Spleen (tissue), 7 donors: ENCODE measurements at regions not wholly inside any gene's neighbourhood (a gene's known extent, or its start where the extent isn't known, plus 50 kb on each side); places are given as distances from the start of the nearest gene placed in this dataset.

ENCODE experiments used
- POLR2A ChIP-seq, 3 donors: fragments of 450-650 bp; IDR thresholded peaks; one replicate each; pipeline ENCODE4 v1.5.1; 2017; ENCODE audit warnings: antibody characterized with exemption in 3 of 3, mild to moderate bottlenecking in 1 of 3
- POLR2AphosphoS5 ChIP-seq, 3 donors: sonication (generic); formaldehyde crosslinking; IDR thresholded peaks; one replicate each; pipeline ENCODE4 v1.5.1; 2017; ENCODE audit warnings: antibody characterized with exemption in 3 of 3
- TF ChIP-seq, protein P1 (sequence below), 11 experiments: fragments of 200-600 bp in 7 of 11; fragments of 450-650 bp in 4 of 11; sonication (generic) in 4 of 11; IDR thresholded peaks in 8 of 11; conservative IDR thresholded peaks in 3 of 11; 1 replicate in 7 of 11; 2 replicates in 4 of 11; pipeline versions ENCODE4 v1.4.0 to v1.8.0; 2016 to 2021; ENCODE audit warnings: antibody characterized with exemption in 11 of 11, inconsistent platforms in 4 of 11, mild to moderate bottlenecking in 1 of 11
- donor health status: DM: no; HTN: no; CAD: no; lungs with moderate emphysema.
- donor health status: DM: no; HTN: no; CAD: no.
- donor health status: DM: no; HTN: no; CAD: no.

DNA sequence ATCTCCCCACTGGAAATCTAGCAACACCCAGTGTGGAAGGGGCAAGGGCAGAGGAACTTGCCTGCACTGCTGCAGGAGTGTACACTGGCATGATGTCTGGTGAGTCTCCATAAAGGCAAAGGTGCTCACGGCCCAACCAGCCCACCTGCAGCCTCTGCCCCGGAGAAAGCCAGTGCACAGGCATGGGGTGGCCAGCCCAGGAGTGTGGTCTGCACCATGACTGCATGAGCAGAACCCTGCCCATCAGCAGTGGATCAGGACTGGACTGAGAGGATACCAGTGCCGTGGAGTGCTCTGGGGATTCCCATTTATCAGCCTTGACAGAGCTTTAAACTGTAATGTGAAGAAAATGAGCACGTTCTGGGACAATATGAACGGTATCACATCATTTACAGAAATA lies 342.6 kb upstream of the HS6ST1 start:
- TF ChIP-seq, protein P1, sequence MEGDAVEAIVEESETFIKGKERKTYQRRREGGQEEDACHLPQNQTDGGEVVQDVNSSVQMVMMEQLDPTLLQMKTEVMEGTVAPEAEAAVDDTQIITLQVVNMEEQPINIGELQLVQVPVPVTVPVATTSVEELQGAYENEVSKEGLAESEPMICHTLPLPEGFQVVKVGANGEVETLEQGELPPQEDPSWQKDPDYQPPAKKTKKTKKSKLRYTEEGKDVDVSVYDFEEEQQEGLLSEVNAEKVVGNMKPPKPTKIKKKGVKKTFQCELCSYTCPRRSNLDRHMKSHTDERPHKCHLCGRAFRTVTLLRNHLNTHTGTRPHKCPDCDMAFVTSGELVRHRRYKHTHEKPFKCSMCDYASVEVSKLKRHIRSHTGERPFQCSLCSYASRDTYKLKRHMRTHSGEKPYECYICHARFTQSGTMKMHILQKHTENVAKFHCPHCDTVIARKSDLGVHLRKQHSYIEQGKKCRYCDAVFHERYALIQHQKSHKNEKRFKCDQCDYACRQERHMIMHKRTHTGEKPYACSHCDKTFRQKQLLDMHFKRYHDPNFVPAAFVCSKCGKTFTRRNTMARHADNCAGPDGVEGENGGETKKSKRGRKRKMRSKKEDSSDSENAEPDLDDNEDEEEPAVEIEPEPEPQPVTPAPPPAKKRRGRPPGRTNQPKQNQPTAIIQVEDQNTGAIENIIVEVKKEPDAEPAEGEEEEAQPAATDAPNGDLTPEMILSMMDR (IDR thresholded peaks at IDR 0.05 in 8 of 11, conservative IDR thresholded peaks at IDR 0.05 in 3 of 11) = no peak
- TF ChIP-seq POLR2A (IDR thresholded peaks at IDR 0.05) = no peak
- no peak for TF ChIP-seq POLR2AphosphoS5 (IDR thresholded peaks at IDR 0.05)
